HG03354 (cell line): ENCODE measurements at regions not wholly inside any gene's neighbourhood (a gene's known extent, or its start where the extent isn't known, plus 50 kb on each side); places are given as distances from the start of the nearest gene placed in this dataset.

ENCODE experiments used
- ATAC-seq: cut with Tn5 transposase; IDR thresholded peaks from one replicate; pipeline ENCODE4 v1.9.1; 2021; ENCODE audit warnings: mild to moderate bottlenecking; ENCODE audit not compliant: unreplicated experiment, poor library complexity, severe bottlenecking

- no peak for ATAC-seq
Measured at GRCh38 chr20:7214081-7214740, 446.7 kb downstream of the BMP2 start.

GRCh38 chr20:7217606-7218005 lies 450.1 kb downstream of the BMP2 start:
- no peak for ATAC-seq

DNA sequence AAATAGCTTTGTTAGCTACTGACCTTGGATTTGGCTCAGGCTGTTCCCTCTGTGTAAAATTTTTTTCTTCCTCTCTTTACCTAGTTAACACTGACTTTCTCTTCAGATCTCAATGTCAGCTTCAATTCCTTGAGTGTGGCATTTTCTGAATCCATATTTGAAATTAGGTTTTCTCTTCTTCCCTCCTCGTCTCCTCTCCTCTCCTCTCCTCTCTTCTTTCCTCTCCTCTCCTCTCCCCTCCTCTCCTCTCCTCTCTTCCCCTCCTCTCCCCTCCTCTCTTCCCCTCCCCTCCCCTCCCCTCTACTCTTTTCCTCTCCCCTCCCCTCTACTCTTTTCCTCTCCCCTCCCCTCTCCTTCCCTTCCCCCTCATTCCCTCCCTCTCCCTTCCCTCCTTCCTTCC lies 453.3 kb downstream of the BMP2 start:
- ATAC-seq: no peak

DNA sequence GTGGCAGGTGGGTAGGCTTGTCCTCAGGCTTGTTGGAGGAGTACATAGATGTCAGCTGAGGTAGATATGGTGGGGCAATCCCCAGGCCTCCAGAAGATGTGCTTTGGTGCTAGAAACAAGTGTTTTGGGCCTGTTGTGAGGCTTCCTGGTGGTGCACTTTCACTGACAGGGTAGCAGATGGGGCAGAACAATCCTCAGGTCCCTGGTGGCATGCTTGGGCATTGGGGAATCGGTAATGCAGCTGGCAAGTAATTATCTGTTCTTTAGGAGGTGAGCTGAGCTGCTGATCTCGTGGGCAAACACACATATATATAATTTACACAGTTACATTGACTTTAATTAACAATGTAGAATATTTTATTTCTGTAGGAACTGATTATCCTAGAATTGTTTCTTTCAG lies 458.7 kb downstream of the BMP2 start:
- no peak for ATAC-seq

- ATAC-seq: peak; percentile 99
Measured at GRCh38 chr20:7231303-7231702, 463.8 kb downstream of the BMP2 start.

GRCh38 chr20:7232796-7233195 lies 465.3 kb downstream of the BMP2 start:
- ATAC-seq: no peak

- ATAC-seq: no peak
Measured at GRCh38 chr20:7237251-7237650, 469.8 kb downstream of the BMP2 start.

GRCh38 chr20:7240490-7240889 lies 473.0 kb downstream of the BMP2 start:
- no peak for ATAC-seq

GRCh38 chr20:7248281-7249201 lies 481.1 kb downstream of the BMP2 start:
- no peak for ATAC-seq

DNA sequence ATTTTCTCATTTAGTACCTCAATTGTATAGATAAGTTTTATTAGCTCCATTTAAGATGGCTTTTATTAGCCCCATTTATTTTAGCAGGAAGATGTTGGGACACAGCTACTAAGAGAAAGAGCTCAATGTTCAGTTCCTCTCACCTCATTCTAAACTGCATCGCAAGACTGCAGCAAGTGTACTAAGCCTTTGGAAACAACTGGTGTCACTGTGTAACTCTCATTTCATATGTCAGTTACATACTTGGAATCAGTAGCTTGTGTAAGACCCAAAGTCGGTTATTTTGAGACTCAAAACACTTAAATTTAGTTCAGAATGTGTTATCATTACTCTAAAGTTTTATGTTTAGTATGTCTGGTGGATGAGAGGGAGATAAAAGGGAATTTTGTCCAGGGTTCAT lies 482.9 kb downstream of the BMP2 start:
- no peak for ATAC-seq

DNA sequence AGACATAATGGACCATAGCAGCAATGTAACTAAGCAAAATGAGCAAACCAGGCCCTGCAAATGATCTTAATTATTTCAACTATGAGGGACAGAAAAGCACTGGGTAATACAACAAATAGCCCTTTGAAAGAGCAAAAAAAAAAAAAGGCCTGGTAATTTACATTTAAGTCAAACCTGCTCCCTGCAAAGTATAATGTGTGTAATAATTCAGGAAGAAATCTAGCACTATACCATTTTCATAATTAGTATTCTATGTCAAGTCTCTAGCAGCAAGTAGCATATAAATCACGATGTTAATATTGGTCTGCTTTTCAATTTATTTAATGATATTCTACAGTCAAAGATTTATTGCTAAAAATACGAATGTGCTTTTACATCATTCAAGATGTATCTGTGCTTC lies 489.6 kb downstream of the BMP2 start:
- ATAC-seq: no peak

GRCh38 chr20:7257692-7258466 lies 490.4 kb downstream of the BMP2 start:
- ATAC-seq: no peak

DNA sequence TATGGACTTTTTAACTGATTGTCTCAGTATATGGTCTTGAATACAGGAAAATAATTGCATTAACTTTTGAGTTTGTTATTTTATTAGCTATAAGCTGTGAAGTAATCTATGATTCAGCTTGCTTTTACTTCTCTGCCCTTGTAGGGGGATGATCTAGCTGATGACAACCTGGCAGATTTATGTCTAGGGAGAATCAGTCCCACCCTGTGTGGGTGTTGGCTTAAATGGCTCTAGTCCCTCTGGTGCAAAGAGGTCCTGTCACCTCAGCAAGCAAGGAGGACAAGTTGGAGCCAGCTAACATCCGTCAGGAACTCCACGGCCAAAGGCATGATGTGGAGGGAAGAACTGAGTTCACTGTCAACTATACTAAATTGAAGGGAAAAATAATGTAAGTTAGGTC lies 495.3 kb downstream of the BMP2 start:
- no peak for ATAC-seq

DNA sequence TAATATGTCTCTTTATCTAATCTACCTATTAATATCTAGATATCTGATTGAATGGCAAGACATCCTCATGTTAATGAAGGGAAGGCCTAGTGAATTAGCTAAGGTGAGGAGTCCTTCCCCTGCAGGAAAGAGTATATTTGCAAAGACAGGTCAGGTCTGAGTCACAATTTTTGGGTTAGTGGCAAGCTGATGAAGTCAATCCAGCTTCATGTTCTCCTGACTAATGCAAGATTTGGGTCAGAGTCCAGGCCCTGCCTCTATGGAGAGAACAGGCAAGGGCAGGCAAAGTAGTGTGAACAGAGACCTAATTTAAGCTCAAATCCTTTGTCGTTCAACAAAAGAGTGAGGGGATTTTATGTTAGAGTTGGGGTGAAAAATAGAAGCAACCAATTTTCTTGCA lies 496.7 kb downstream of the BMP2 start:
- no peak for ATAC-seq

- no peak for ATAC-seq
Measured at GRCh38 chr20:7269452-7269851, 502.0 kb downstream of the BMP2 start.

GRCh38 chr20:7272512-7272911 lies 505.0 kb downstream of the BMP2 start:
- ATAC-seq: no peak

DNA sequence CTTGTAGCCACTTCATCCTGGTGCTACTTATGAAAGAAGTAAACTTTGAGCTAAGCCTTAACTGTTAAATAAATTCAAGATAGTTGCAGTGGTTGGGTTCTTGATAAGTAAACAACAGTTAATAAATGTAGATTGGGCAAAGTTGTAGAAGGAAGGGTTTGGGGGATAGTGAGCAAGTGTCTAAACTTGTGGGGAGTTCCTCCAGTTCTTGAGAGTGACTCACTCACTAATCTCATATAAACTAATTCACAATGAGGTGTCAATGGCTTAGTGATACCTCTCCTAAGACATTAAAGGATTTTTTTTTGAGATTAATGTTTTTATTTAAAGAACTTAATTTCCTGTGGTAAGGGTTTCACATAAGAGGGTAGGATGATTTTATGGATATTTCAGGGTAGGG lies 507.4 kb downstream of the BMP2 start:
- no peak for ATAC-seq

DNA sequence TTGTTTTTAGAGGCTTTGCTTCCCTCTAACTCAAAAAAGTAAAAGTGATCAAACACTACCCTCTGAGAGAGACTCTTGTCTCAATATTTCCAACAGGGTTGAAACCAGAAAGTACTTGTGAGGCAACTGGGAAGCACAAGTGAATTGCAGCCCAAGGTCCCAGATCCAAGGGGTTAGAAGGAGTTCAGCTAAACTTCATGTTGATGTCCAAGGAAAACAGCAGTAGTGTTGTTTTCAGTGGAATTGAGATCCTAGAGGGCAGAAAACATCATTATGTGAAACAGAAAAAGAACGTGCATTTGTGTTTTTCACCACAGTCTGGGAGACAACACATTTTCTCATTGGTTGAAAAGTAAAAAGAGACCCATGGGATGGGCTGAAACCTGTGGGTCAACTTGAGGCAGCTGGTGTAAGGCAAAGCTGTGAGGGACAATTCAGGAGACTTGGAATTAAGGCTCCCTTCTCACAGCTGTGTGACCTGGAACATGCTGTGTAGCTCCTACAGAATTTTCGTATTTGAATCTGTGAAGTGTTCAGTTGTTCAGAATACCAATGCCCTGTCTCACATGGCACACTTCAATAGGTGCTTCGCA lies 508.3 kb downstream of the BMP2 start:
- no peak for ATAC-seq

- peak; percentile 86 for ATAC-seq
Measured at GRCh38 chr20:7285918-7286556, 518.6 kb downstream of the BMP2 start.
